Glomerular visceral epithelial cell (primary cell): ENCODE measurements at regions not wholly inside any gene's neighbourhood (a gene's known extent, or its start where the extent isn't known, plus 50 kb on each side); places are given as distances from the start of the nearest gene placed in this dataset.

Experiments used
- DNase-seq: peaks from one replicate; pipeline ENCODE4 v3.0.0-alpha.2; 2016; ENCODE audit errors: extremely low spot score

GRCh38 chr22:22999523-22999922 is 70.8 kb upstream of the GNAZ start:
- DNase-seq, result no peak

GRCh38 chr22:23000657-23001347 is 69.5 kb upstream of the GNAZ start:
- no peak for DNase-seq

GRCh38 chr22:23001463-23001862 is 68.9 kb upstream of the GNAZ start:
- DNase-seq, result no peak

- no peak for DNase-seq
Measured at GRCh38 chr22:23002612-23003180, 67.6 kb upstream of the GNAZ start.

- no peak for DNase-seq
Measured at GRCh38 chr22:23007823-23008222, 62.5 kb upstream of the GNAZ start.

GRCh38 chr22:23008896-23009295 is 61.4 kb upstream of the GNAZ start:
- no peak for DNase-seq
